ENCODE measurements at regions not wholly inside any gene's neighbourhood (a gene's known extent, or its start where the extent isn't known, plus 50 kb on each side); places are given as distances from the start of the nearest gene placed in this dataset.

- Histone ChIP-seq H3K4me2 (ENCODE audit: low read length, poor library complexity, severe bottlenecking) (no peak overlapping the region), H2BK12ac (ENCODE audit: low read length in 2 of 2) (no peak overlapping the region), H2BK5ac (ENCODE audit: low read depth, low read length, poor library complexity, severe bottlenecking) (no peak overlapping the region), H3K27me3 (ENCODE audit: control insufficient read depth in 1 of 2, insufficient read depth in 1 of 2, low read length in 2 of 2) (no peaks in the 10 kb centered on the region), H3K23ac (ENCODE audit: low read length in 2 of 2) (no peak overlapping the region), H3K14ac (ENCODE audit: low read length in 2 of 2) (no peak overlapping the region), H3K18ac (ENCODE audit: low read depth in 1 of 2, low read length in 2 of 2) (no peak overlapping the region), H2BK120ac (ENCODE audit: low read depth, low read length) (no peak overlapping the region), H2BK15ac (ENCODE audit: low read depth, poor library complexity, severe bottlenecking) (no peak overlapping the region), H4K8ac (ENCODE audit: low read length) (no peak overlapping the region), H2AFZ (ENCODE audit: low read depth, low read length) (no peak overlapping the region), H3K79me1 (replicated peaks; ENCODE audit: low read length, poor library complexity, severe bottlenecking) (no peaks in the 10 kb centered on the region), H3K27ac (ENCODE audit: low read length, poor library complexity, severe bottlenecking) (no peak overlapping the region), H4K91ac (ENCODE audit: low read length) (no peak overlapping the region), H3K4me1 (ENCODE audit: control insufficient read depth, insufficient read depth, low read depth, low read length) (no peaks in the 10 kb centered on the region), H3K4ac (ENCODE audit: low read depth in 1 of 2, low read length in 2 of 2) (no peak overlapping the region), H3K4me3 (ENCODE audit: insufficient read depth in 1 of 2, low read depth in 1 of 2, low read length in 2 of 2) (no peak overlapping the region), H3K9ac (ENCODE audit: low read length) (no peak overlapping the region), H2AK5ac (ENCODE audit: low read length, severe bottlenecking) (no peak overlapping the region), H3K9me3 (ENCODE audit: control insufficient read depth, low read length) (peaks cover 9% of the 10 kb centered on the region), H3K36me3 (ENCODE audit: control insufficient read depth in 1 of 2, insufficient read depth in 2 of 2, low read depth in 1 of 2, low read length in 2 of 2) (no peaks in the 10 kb centered on the region)
- no peak for DNase-seq
- no CpG with 5 or more reads among the region's 1 CpG for WGBS
Observed at GRCh38 chr3:163213838-163214237, 1717.2 kb downstream of the OTOL1 start.

- H3K4ac ChIP-seq (ENCODE audit: low read depth in 1 of 2, low read length in 2 of 2) = no peak overlapping the region
- no peaks in the 10 kb centered on the region for H3K36me3 ChIP-seq (ENCODE audit: control insufficient read depth in 1 of 2, insufficient read depth in 2 of 2, low read depth in 1 of 2, low read length in 2 of 2)
- no peaks in the 10 kb centered on the region for H3K27me3 ChIP-seq (ENCODE audit: control insufficient read depth in 1 of 2, insufficient read depth in 1 of 2, low read length in 2 of 2)
- H2BK12ac ChIP-seq (ENCODE audit: low read length in 2 of 2) = no peak overlapping the region
- H3K14ac ChIP-seq (ENCODE audit: low read length in 2 of 2) = no peak overlapping the region
- H3K79me1 ChIP-seq (replicated peaks; ENCODE audit: low read length, poor library complexity, severe bottlenecking) = no peaks in the 10 kb centered on the region
- H2AFZ ChIP-seq (ENCODE audit: low read depth, low read length) = no peak overlapping the region
- WGBS = 67% methylated on average over 2 of the region's 2 CpGs
- no peak overlapping the region for H2AK5ac ChIP-seq (ENCODE audit: low read length, severe bottlenecking)
- H3K9me3 ChIP-seq (ENCODE audit: control insufficient read depth, low read length) = peaks cover 3% of the 10 kb centered on the region
- no peak overlapping the region for H3K4me2 ChIP-seq (ENCODE audit: low read length, poor library complexity, severe bottlenecking)
- no peak for DNase-seq
- H3K18ac ChIP-seq (ENCODE audit: low read depth in 1 of 2, low read length in 2 of 2) = no peak overlapping the region
- no peak overlapping the region for H4K8ac ChIP-seq (ENCODE audit: low read length)
- no peaks in the 10 kb centered on the region for H3K4me1 ChIP-seq (ENCODE audit: control insufficient read depth, insufficient read depth, low read depth, low read length)
- H3K23ac ChIP-seq (ENCODE audit: low read length in 2 of 2) = no peak overlapping the region
- H2BK15ac ChIP-seq (ENCODE audit: low read depth, poor library complexity, severe bottlenecking) = no peak overlapping the region
- no peak overlapping the region for H3K27ac ChIP-seq (ENCODE audit: low read length, poor library complexity, severe bottlenecking)
- no peak overlapping the region for H3K4me3 ChIP-seq (ENCODE audit: insufficient read depth in 1 of 2, low read depth in 1 of 2, low read length in 2 of 2)
- H4K91ac ChIP-seq (ENCODE audit: low read length) = no peak overlapping the region
- H3K9ac ChIP-seq (ENCODE audit: low read length) = no peak overlapping the region
- H2BK120ac ChIP-seq (ENCODE audit: low read depth, low read length) = no peak overlapping the region
- H2BK5ac ChIP-seq (ENCODE audit: low read depth, low read length, poor library complexity, severe bottlenecking) = no peak overlapping the region
Observed at GRCh38 chr3:163196815-163197374, 1700.3 kb downstream of the OTOL1 start.

GRCh38 chr3:163196245-163196644 lies 1699.6 kb downstream of the OTOL1 start:
- H3K4ac ChIP-seq (ENCODE audit: low read depth in 1 of 2, low read length in 2 of 2) = no peak overlapping the region
- no peak overlapping the region for H3K4me3 ChIP-seq (ENCODE audit: insufficient read depth in 1 of 2, low read depth in 1 of 2, low read length in 2 of 2)

GRCh38 chr3:163185721-163186350 lies 1689.2 kb downstream of the OTOL1 start:
- H4K8ac ChIP-seq (ENCODE audit: low read length) = no peak overlapping the region
- no peak overlapping the region for H3K18ac ChIP-seq (ENCODE audit: low read depth in 1 of 2, low read length in 2 of 2)
- no peaks in the 10 kb centered on the region for H3K27me3 ChIP-seq (ENCODE audit: control insufficient read depth in 1 of 2, insufficient read depth in 1 of 2, low read length in 2 of 2)
- no peak overlapping the region for H2BK5ac ChIP-seq (ENCODE audit: low read depth, low read length, poor library complexity, severe bottlenecking)
- H2BK15ac ChIP-seq (ENCODE audit: low read depth, poor library complexity, severe bottlenecking) = no peak overlapping the region
- 88% methylated on average over 1 of the region's 1 CpG for WGBS
- H4K91ac ChIP-seq (ENCODE audit: low read length) = no peak overlapping the region
- H3K27ac ChIP-seq (ENCODE audit: low read length, poor library complexity, severe bottlenecking) = no peak overlapping the region
- no peak overlapping the region for H3K14ac ChIP-seq (ENCODE audit: low read length in 2 of 2)
- H3K36me3 ChIP-seq (ENCODE audit: control insufficient read depth in 1 of 2, insufficient read depth in 2 of 2, low read depth in 1 of 2, low read length in 2 of 2) = no peaks in the 10 kb centered on the region
- H2BK120ac ChIP-seq (ENCODE audit: low read depth, low read length) = no peak overlapping the region
- H2AFZ ChIP-seq (ENCODE audit: low read depth, low read length) = no peak overlapping the region
- H3K4ac ChIP-seq (ENCODE audit: low read depth in 1 of 2, low read length in 2 of 2) = no peak overlapping the region
- H3K79me1 ChIP-seq (replicated peaks; ENCODE audit: low read length, poor library complexity, severe bottlenecking) = no peaks in the 10 kb centered on the region
- H3K23ac ChIP-seq (ENCODE audit: low read length in 2 of 2) = no peak overlapping the region
- no peak overlapping the region for H3K9ac ChIP-seq (ENCODE audit: low read length)
- H3K9me3 ChIP-seq (ENCODE audit: control insufficient read depth, low read length) = no peaks in the 10 kb centered on the region
- no peak overlapping the region for H2AK5ac ChIP-seq (ENCODE audit: low read length, severe bottlenecking)
- DNase-seq = no peak
- H2BK12ac ChIP-seq (ENCODE audit: low read length in 2 of 2) = no peak overlapping the region
- no peaks in the 10 kb centered on the region for H3K4me1 ChIP-seq (ENCODE audit: control insufficient read depth, insufficient read depth, low read depth, low read length)
- H3K4me2 ChIP-seq (ENCODE audit: low read length, poor library complexity, severe bottlenecking) = no peak overlapping the region
- H3K4me3 ChIP-seq (ENCODE audit: insufficient read depth in 1 of 2, low read depth in 1 of 2, low read length in 2 of 2) = no peak overlapping the region

More at GRCh38 chr3:163196245-163196644, 1699.6 kb downstream of the OTOL1 start:
- H3K4me2 ChIP-seq (ENCODE audit: low read length, poor library complexity, severe bottlenecking) = no peak overlapping the region
- no peak overlapping the region for H3K18ac ChIP-seq (ENCODE audit: low read depth in 1 of 2, low read length in 2 of 2)
- WGBS = 100% methylated on average over 1 of the region's 2 CpGs
- H3K9me3 ChIP-seq (ENCODE audit: control insufficient read depth, low read length) = peaks cover 3% of the 10 kb centered on the region
- no peak overlapping the region for H3K14ac ChIP-seq (ENCODE audit: low read length in 2 of 2)
- H3K27me3 ChIP-seq (ENCODE audit: control insufficient read depth in 1 of 2, insufficient read depth in 1 of 2, low read length in 2 of 2) = no peaks in the 10 kb centered on the region
- no peak overlapping the region for H3K27ac ChIP-seq (ENCODE audit: low read length, poor library complexity, severe bottlenecking)
- no peak overlapping the region for H2BK5ac ChIP-seq (ENCODE audit: low read depth, low read length, poor library complexity, severe bottlenecking)
- no peak overlapping the region for H4K8ac ChIP-seq (ENCODE audit: low read length)
- H2BK15ac ChIP-seq (ENCODE audit: low read depth, poor library complexity, severe bottlenecking) = no peak overlapping the region
- no peak overlapping the region for H2AFZ ChIP-seq (ENCODE audit: low read depth, low read length)
- no peak overlapping the region for H4K91ac ChIP-seq (ENCODE audit: low read length)
- no peak overlapping the region for H2BK12ac ChIP-seq (ENCODE audit: low read length in 2 of 2)
- no peak overlapping the region for H2AK5ac ChIP-seq (ENCODE audit: low read length, severe bottlenecking)
- no peaks in the 10 kb centered on the region for H3K36me3 ChIP-seq (ENCODE audit: control insufficient read depth in 1 of 2, insufficient read depth in 2 of 2, low read depth in 1 of 2, low read length in 2 of 2)
- no peaks in the 10 kb centered on the region for H3K79me1 ChIP-seq (replicated peaks; ENCODE audit: low read length, poor library complexity, severe bottlenecking)
- no peak overlapping the region for H3K23ac ChIP-seq (ENCODE audit: low read length in 2 of 2)
- H3K9ac ChIP-seq (ENCODE audit: low read length) = no peak overlapping the region
- DNase-seq = no peak
- no peak overlapping the region for H2BK120ac ChIP-seq (ENCODE audit: low read depth, low read length)
- H3K4me1 ChIP-seq (ENCODE audit: control insufficient read depth, insufficient read depth, low read depth, low read length) = no peaks in the 10 kb centered on the region

Measured in mesenchymal stem cell (in vitro differentiated cells and primary cell).